ENCODE measurements at regions not wholly inside any gene's neighbourhood (a gene's known extent, or its start where the extent isn't known, plus 50 kb on each side); places are given as distances from the start of the nearest gene placed in this dataset.

GRCh38 chr6:166689687-166690086, 62.6 kb upstream of the RPS6KA2 start:
- Histone ChIP-seq H3K4me1 (ENCODE audit: control insufficient read depth in 2 of 3, insufficient read depth in 2 of 3, low read depth in 1 of 3, low read length in 3 of 3) (no peaks in the 10 kb centered on the region), H3K4me3 (ENCODE audit: low read length in 3 of 3) (no peak overlapping the region), H3K36me3 (ENCODE audit: control insufficient read depth in 2 of 3, insufficient read depth in 3 of 3, low read length in 3 of 3) (no peaks in the 10 kb centered on the region), H3K9me3 (ENCODE audit: control insufficient read depth in 2 of 3, insufficient read depth in 1 of 3, low read length in 3 of 3) (no peaks in the 10 kb centered on the region), H3K9ac (ENCODE audit: low read length in 3 of 3) (no peak overlapping the region), H3K27me3 (ENCODE audit: control insufficient read depth, insufficient read depth, low read length) (no peaks in the 10 kb centered on the region), H3K27ac (ENCODE audit: low read depth in 2 of 2, low read length in 2 of 2) (no peak overlapping the region)
- no peak for TF ChIP-seq CTCF (IDR thresholded peaks at IDR 0.05; ENCODE audit: borderline replicate concordance, extremely low read depth, insufficient read depth)
- DNase-seq (no peak), FAIRE-seq (no peak)
- intact Hi-C loops (cut with DNase I): no loop called here

- Histone ChIP-seq H3K9me3 (ENCODE audit: control insufficient read depth in 2 of 3, insufficient read depth in 1 of 3, low read length in 3 of 3) (no peaks in the 10 kb centered on the region), H3K4me3 (ENCODE audit: low read length in 3 of 3) (no peak overlapping the region), H3K4me1 (ENCODE audit: control insufficient read depth in 2 of 3, insufficient read depth in 2 of 3, low read depth in 1 of 3, low read length in 3 of 3) (no peaks in the 10 kb centered on the region), H3K9ac (ENCODE audit: low read length in 3 of 3) (no peak overlapping the region), H3K27me3 (ENCODE audit: control insufficient read depth, insufficient read depth, low read length) (no peaks in the 10 kb centered on the region), H3K36me3 (ENCODE audit: control insufficient read depth in 2 of 3, insufficient read depth in 3 of 3, low read length in 3 of 3) (no peaks in the 10 kb centered on the region), H3K27ac (ENCODE audit: low read depth in 2 of 2, low read length in 2 of 2) (no peak overlapping the region)
- no peak for TF ChIP-seq CTCF (IDR thresholded peaks at IDR 0.05; ENCODE audit: borderline replicate concordance, extremely low read depth, insufficient read depth)
- FAIRE-seq (no peak), DNase-seq (no peak)
- intact Hi-C loops (cut with DNase I): no loop called here
Measured at GRCh38 chr6:166688901-166689300, 61.9 kb upstream of the RPS6KA2 start.

- intact Hi-C loops (cut with DNase I): no loop called here
- no peak for TF ChIP-seq CTCF (IDR thresholded peaks at IDR 0.05; ENCODE audit: borderline replicate concordance, extremely low read depth, insufficient read depth)
- Histone ChIP-seq H3K9me3 (ENCODE audit: control insufficient read depth in 2 of 3, insufficient read depth in 1 of 3, low read length in 3 of 3) (no peaks in the 10 kb centered on the region), H3K4me3 (ENCODE audit: low read length in 3 of 3) (no peak overlapping the region), H3K4me1 (ENCODE audit: control insufficient read depth in 2 of 3, insufficient read depth in 2 of 3, low read depth in 1 of 3, low read length in 3 of 3) (no peaks in the 10 kb centered on the region), H3K36me3 (ENCODE audit: control insufficient read depth in 2 of 3, insufficient read depth in 3 of 3, low read length in 3 of 3) (no peaks in the 10 kb centered on the region), H3K27ac (ENCODE audit: low read depth in 2 of 2, low read length in 2 of 2) (no peak overlapping the region), H3K9ac (ENCODE audit: low read length in 3 of 3) (no peak overlapping the region), H3K27me3 (ENCODE audit: control insufficient read depth, insufficient read depth, low read length) (no peaks in the 10 kb centered on the region)
- no peak for FAIRE-seq
- no peak for DNase-seq
Measured at GRCh38 chr6:166687879-166688205, 60.8 kb upstream of the RPS6KA2 start.

GRCh38 chr6:166687070-166687878, 60.2 kb upstream of the RPS6KA2 start:
- intact Hi-C loops (cut with DNase I): no loop called here
- TF ChIP-seq CTCF (IDR thresholded peaks at IDR 0.05; ENCODE audit: borderline replicate concordance, extremely low read depth, insufficient read depth): no peak
- DNase-seq (no peak), FAIRE-seq (no peak)
- Histone ChIP-seq H3K4me1 (ENCODE audit: control insufficient read depth in 2 of 3, insufficient read depth in 2 of 3, low read depth in 1 of 3, low read length in 3 of 3) (no peaks in the 10 kb centered on the region), H3K36me3 (ENCODE audit: control insufficient read depth in 2 of 3, insufficient read depth in 3 of 3, low read length in 3 of 3) (no peaks in the 10 kb centered on the region), H3K4me3 (ENCODE audit: low read length in 3 of 3) (no peak overlapping the region), H3K9me3 (ENCODE audit: control insufficient read depth in 2 of 3, insufficient read depth in 1 of 3, low read length in 3 of 3) (no peaks in the 10 kb centered on the region), H3K27me3 (ENCODE audit: control insufficient read depth, insufficient read depth, low read length) (no peaks in the 10 kb centered on the region), H3K9ac (ENCODE audit: low read length in 3 of 3) (no peak overlapping the region), H3K27ac (ENCODE audit: low read depth in 2 of 2, low read length in 2 of 2) (no peak overlapping the region)

Measured in kidney (tissue), 13 donors.